WTC11 (cell line): ENCODE measurements at regions not wholly inside any gene's neighbourhood (a gene's known extent, or its start where the extent isn't known, plus 50 kb on each side); places are given as distances from the start of the nearest gene placed in this dataset.
"Not testable (repeated sequence)": the region's sequence is repeated elsewhere in the genome, so short reads cannot be mapped to it uniquely, and the experiment has no call there.

ENCODE experiments used
- ATAC-seq: fragments of 200-7000 bp; cut with Tn5 transposase; 2 replicates; pipeline ENCODE4 v1.10.0; 2021; ENCODE audit warnings: mild to moderate bottlenecking, moderate library complexity
- CTCF ChIA-PET: fragments of 300-600 bp; sonication (Branson Sonifier 250); formaldehyde crosslinking; loops from one replicate; lab custom pipeline; 2021; ENCODE audit warnings: antibody characterized with exemption; lab: Charles Lee
- POLR2A ChIA-PET: fragments of 350-600 bp; sonication (Branson Sonifier 250); formaldehyde crosslinking; loops from one replicate; lab custom pipeline; 2021; ENCODE audit warnings: antibody characterized with exemption; lab: Charles Lee
- DNase-seq: peaks from one replicate; pipeline ENCODE4 v3.0.0; 2021; ENCODE audit warnings: low spot score
- H3K27ac Mint-ChIP-seq: 2 replicates; pipeline ENCODE4 v1.8.0; 2021; ENCODE audit warnings: mixed read lengths
- H3K27me3 Mint-ChIP-seq: 2 replicates; pipeline ENCODE4 v1.8.0; 2021; ENCODE audit warnings: low read depth, mild to moderate bottlenecking, moderate library complexity, mixed read lengths
- H3K36me3 Mint-ChIP-seq: 2 replicates; pipeline ENCODE4 v1.8.0; 2021; ENCODE audit warnings: mixed read lengths
- H3K4me1 Mint-ChIP-seq: 2 replicates; pipeline ENCODE4 v1.8.0; 2022; ENCODE audit warnings: mixed read lengths
- H3K4me3 Mint-ChIP-seq: 2 replicates; pipeline ENCODE4 v1.8.0; 2021; ENCODE audit warnings: mild to moderate bottlenecking, moderate library complexity, mixed read lengths
- H3K9me3 Mint-ChIP-seq: 2 replicates; pipeline ENCODE4 v1.8.0; 2021; ENCODE audit warnings: mixed read lengths
- ARID4B ChIP-seq: sonication (generic); formaldehyde crosslinking; IDR thresholded peaks from 2 replicates; pipeline ENCODE4 v1.8.0; 2023; ENCODE audit warnings: missing genetic modification reagents, mild to moderate bottlenecking, borderline replicate concordance
- CREB1 ChIP-seq: sonication (generic); formaldehyde crosslinking; IDR thresholded peaks from 2 replicates; pipeline ENCODE4 v1.8.0; 2023; ENCODE audit warnings: mild to moderate bottlenecking, missing genetic modification reagents
- CTCF ChIP-seq: fragments of 200-600 bp; IDR thresholded peaks from 2 replicates; pipeline ENCODE4 v1.8.0; 2022; ENCODE audit warnings: antibody characterized with exemption
- FOXP1 ChIP-seq: sonication (generic); formaldehyde crosslinking; IDR thresholded peaks from 2 replicates; pipeline ENCODE4 v1.8.0; 2022; ENCODE audit warnings: missing genetic modification reagents, mild to moderate bottlenecking, moderate library complexity, borderline replicate concordance
- GABPB1 ChIP-seq: sonication (generic); formaldehyde crosslinking; IDR thresholded peaks from 2 replicates; pipeline ENCODE4 v1.8.1; 2023; ENCODE audit warnings: mild to moderate bottlenecking, missing genetic modification reagents
- HMGA2 ChIP-seq: fragments of 250-450 bp; sonication (Bioruptor Pico); IDR thresholded peaks from 2 replicates; pipeline ENCODE4 v1.4.0; 2021; ENCODE audit warnings: mild to moderate bottlenecking, moderate library complexity
- NR2C2 ChIP-seq: sonication (generic); formaldehyde crosslinking; IDR thresholded peaks from 2 replicates; pipeline ENCODE4 v1.8.0; 2022; ENCODE audit warnings: mild to moderate bottlenecking, missing genetic modification reagents
- OVOL2 ChIP-seq: fragments of 250-450 bp; sonication (Bioruptor Pico); IDR thresholded peaks from 2 replicates; pipeline ENCODE4 v1.9.0; 2021; ENCODE audit warnings: mild to moderate bottlenecking, borderline replicate concordance
- PREB ChIP-seq: sonication (generic); formaldehyde crosslinking; IDR thresholded peaks from 2 replicates; pipeline ENCODE4 v1.8.1; 2022; ENCODE audit warnings: mild to moderate bottlenecking, missing genetic modification reagents, moderate library complexity, borderline replicate concordance
- ZBTB21 ChIP-seq: sonication (generic); formaldehyde crosslinking; IDR thresholded peaks from 2 replicates; pipeline ENCODE4 v1.8.1; 2023; ENCODE audit warnings: mild to moderate bottlenecking, missing genetic modification reagents, borderline replicate concordance
- ZNF121 ChIP-seq: sonication (generic); formaldehyde crosslinking; IDR thresholded peaks from 2 replicates; pipeline ENCODE4 v1.8.0; 2023; ENCODE audit warnings: missing genetic modification reagents
- ZNF281 ChIP-seq: sonication (generic); formaldehyde crosslinking; IDR thresholded peaks from 2 replicates; pipeline ENCODE4 v1.8.0; 2023; ENCODE audit warnings: mild to moderate bottlenecking, missing genetic modification reagents
- ZNF671 ChIP-seq: fragments of 250-450 bp; sonication (Bioruptor Pico); IDR thresholded peaks from 2 replicates; pipeline ENCODE4 v1.8.0; 2021; ENCODE audit warnings: mild to moderate bottlenecking
- TF ChIP-seq, protein P1 (sequence below): fragments of 250-450 bp; sonication (Bioruptor Pico); IDR thresholded peaks from 2 replicates; pipeline ENCODE4 v2.1.2; 2022; ENCODE audit warnings: mild to moderate bottlenecking, moderate library complexity
- TF ChIP-seq, protein P2 (sequence below): sonication (generic); formaldehyde crosslinking; IDR thresholded peaks from 2 replicates; pipeline ENCODE4 v1.8.0; 2022; ENCODE audit warnings: mild to moderate bottlenecking, missing genetic modification reagents
- TF ChIP-seq, protein P3 (sequence below): sonication (generic); formaldehyde crosslinking; IDR thresholded peaks from 2 replicates; pipeline ENCODE4 v1.8.1; 2023; ENCODE audit warnings: mild to moderate bottlenecking, missing genetic modification reagents, moderate library complexity

DNA sequence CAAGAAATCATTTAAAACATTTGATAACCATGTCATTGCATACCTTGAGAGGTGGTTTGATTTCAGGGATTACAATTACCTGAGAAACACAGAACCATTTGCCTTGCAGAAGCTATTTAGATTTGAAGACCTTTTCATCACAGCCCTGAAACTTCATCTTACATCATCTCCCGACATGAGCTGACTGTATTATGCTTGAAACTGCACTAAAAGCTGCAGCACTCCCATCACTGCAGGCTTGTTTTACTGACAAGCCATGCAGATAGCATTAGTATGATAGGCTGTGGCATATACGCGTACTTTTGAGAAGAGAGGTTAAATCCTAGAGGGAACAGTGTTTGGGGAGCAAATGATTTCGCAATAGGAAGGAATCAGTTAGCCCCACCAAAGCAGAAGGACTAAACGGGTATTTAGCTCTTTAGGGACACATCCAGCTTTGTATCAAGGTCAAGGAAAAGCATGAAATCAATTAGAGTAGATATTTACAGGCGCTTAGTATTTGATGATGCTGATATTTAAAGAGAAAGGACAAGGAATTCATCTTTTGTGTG, 133.2 kb upstream of the DIAPH2 start (continued):
- TF ChIP-seq, protein P1, sequence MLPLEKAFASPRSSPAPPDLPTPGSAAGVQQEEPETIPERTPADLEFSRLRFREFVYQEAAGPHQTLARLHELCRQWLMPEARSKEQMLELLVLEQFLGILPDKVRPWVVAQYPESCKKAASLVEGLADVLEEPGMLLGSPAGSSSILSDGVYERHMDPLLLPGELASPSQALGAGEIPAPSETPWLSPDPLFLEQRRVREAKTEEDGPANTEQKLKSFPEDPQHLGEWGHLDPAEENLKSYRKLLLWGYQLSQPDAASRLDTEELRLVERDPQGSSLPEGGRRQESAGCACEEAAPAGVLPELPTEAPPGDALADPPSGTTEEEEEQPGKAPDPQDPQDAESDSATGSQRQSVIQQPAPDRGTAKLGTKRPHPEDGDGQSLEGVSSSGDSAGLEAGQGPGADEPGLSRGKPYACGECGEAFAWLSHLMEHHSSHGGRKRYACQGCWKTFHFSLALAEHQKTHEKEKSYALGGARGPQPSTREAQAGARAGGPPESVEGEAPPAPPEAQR (CRISPR knock-in tag): no peak
- no peak for TF ChIP-seq NR2C2 (CRISPR knock-in tag)
- no peak for TF ChIP-seq ZNF671 (CRISPR knock-in tag)
- no peak for TF ChIP-seq FOXP1 (CRISPR knock-in tag)
- no peak for TF ChIP-seq OVOL2 (CRISPR knock-in tag)
- no peak for TF ChIP-seq CTCF
- no peak for TF ChIP-seq HMGA2 (CRISPR knock-in tag)

DNA sequence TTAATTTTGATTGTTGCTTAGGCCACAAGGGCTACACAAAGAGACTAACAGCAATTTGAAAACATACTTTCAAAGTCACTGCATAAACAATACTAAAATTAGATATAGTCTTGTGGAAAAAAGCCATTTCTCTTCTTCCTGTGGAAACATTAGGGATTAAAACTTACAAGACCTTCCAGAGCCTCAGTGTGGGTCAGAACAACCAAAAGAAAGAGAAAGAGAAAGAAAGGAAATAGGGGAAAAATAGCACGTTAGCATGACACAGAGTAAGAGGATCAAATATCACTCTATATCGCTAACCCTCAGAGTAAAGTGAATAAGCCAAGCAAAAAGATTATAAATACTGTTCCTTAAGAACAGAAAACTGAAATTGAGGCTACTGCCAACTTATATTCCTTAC, 127.8 kb upstream of the DIAPH2 start:
- Mint-ChIP-seq H3K27me3 (no peaks in the 10 kb centered on the region), H3K27ac (no peak overlapping the region; the same call in 1 of the 2 replicates), H3K36me3 (no peaks in the 10 kb centered on the region), H3K4me3 (no peak overlapping the region; the same call in 1 of the 2 replicates), H3K9me3 (no peaks in the 10 kb centered on the region), H3K4me1 (peaks cover 9% of the 10 kb centered on the region)
- ChIA-PET POLR2A (no interaction called here), CTCF (no interaction called here)
- TF ChIP-seq PREB (CRISPR knock-in tag): no peak
- TF ChIP-seq, protein P2, sequence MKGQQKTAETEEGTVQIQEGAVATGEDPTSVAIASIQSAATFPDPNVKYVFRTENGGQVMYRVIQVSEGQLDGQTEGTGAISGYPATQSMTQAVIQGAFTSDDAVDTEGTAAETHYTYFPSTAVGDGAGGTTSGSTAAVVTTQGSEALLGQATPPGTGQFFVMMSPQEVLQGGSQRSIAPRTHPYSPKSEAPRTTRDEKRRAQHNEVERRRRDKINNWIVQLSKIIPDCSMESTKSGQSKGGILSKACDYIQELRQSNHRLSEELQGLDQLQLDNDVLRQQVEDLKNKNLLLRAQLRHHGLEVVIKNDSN (CRISPR knock-in tag): no peak
- DNase-seq (no peak), ATAC-seq (no peak)

GRCh38 chrX:96561129-96561528, 123.5 kb upstream of the DIAPH2 start:
- not testable (repeated sequence) for ATAC-seq

GRCh38 chrX:96563646-96564045, 121.0 kb upstream of the DIAPH2 start:
- ATAC-seq: no peak
- Mint-ChIP-seq H3K4me1 (no peaks in the 10 kb centered on the region), H3K27me3 (no peaks in the 10 kb centered on the region), H3K27ac (no peak overlapping the region), H3K4me3 (no peak overlapping the region), H3K9me3 (no peaks in the 10 kb centered on the region), H3K36me3 (no peaks in the 10 kb centered on the region)
- ChIA-PET CTCF (no interaction called here), POLR2A (interaction anchor here (0.7 kb wide), 1 partner anchor 1632 kb away, joined by 6 read pairs; no protein-coding TSS in a partner anchor)
- DNase-seq: no peak
- TF ChIP-seq OVOL2 (CRISPR knock-in tag) (no peak), ZNF281 (CRISPR knock-in tag) (no peak), GABPB1 (CRISPR knock-in tag) (no peak), ARID4B (no peak), ZBTB21 (CRISPR knock-in tag) (no peak), CREB1 (CRISPR knock-in tag) (no peak), ZNF121 (no peak)
- TF ChIP-seq, protein P3, sequence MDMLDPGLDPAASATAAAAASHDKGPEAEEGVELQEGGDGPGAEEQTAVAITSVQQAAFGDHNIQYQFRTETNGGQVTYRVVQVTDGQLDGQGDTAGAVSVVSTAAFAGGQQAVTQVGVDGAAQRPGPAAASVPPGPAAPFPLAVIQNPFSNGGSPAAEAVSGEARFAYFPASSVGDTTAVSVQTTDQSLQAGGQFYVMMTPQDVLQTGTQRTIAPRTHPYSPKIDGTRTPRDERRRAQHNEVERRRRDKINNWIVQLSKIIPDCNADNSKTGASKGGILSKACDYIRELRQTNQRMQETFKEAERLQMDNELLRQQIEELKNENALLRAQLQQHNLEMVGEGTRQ (CRISPR knock-in tag): no peak

More at GRCh38 chrX:96561129-96561528, 123.5 kb upstream of the DIAPH2 start:
- DNase-seq, H3K27me3 Mint-ChIP-seq, H3K4me1 Mint-ChIP-seq, H3K9me3 Mint-ChIP-seq, POLR2A ChIA-PET, CTCF ChIA-PET, H3K36me3 Mint-ChIP-seq, H3K27ac Mint-ChIP-seq, H3K4me3 Mint-ChIP-seq: not testable (repeated sequence)
